Chondrocyte (in vitro differentiated cells): ENCODE measurements at regions not wholly inside any gene's neighbourhood (a gene's known extent, or its start where the extent isn't known, plus 50 kb on each side); places are given as distances from the start of the nearest gene placed in this dataset.
A peak's percentile ranks its signal among the peaks of the same experiment; 100 is the strongest.

Experiments
- DNase-seq: peaks from one replicate; pipeline ENCODE4 v3.0.0; 2021; ENCODE audit warnings: mixed read lengths, low spot score
- H3K27ac Mint-ChIP-seq: one replicate; pipeline ENCODE4 v1.8.0; 2021; ENCODE audit warnings: mild to moderate bottlenecking, moderate library complexity, mixed read lengths; ENCODE audit not compliant: unreplicated experiment
- H3K27me3 Mint-ChIP-seq: 2 replicates; pipeline ENCODE4 v1.8.0; 2021; ENCODE audit warnings: low read depth, mixed read lengths
- H3K36me3 Mint-ChIP-seq: 2 replicates; pipeline ENCODE4 v1.8.0; 2021; ENCODE audit warnings: low read depth, mixed read lengths
- H3K4me1 Mint-ChIP-seq: 2 replicates; pipeline ENCODE4 v1.8.0; 2021; ENCODE audit warnings: low read depth, mild to moderate bottlenecking, mixed read lengths
- H3K4me3 Mint-ChIP-seq: one replicate; pipeline ENCODE4 v1.8.0; 2021; ENCODE audit warnings: mild to moderate bottlenecking, moderate library complexity, mixed read lengths; ENCODE audit not compliant: unreplicated experiment
- H3K9me3 Mint-ChIP-seq: 2 replicates; pipeline ENCODE4 v1.8.0; 2021; ENCODE audit warnings: low read depth, mixed read lengths
- CTCF ChIP-seq: fragments of 200-600 bp; sonication (generic); IDR thresholded peaks from 2 replicates; pipeline ENCODE4 v1.5.0; 2021; ENCODE audit warnings: antibody characterized with exemption, mild to moderate bottlenecking, moderate library complexity

- no peak for DNase-seq
- Mint-ChIP-seq H3K9me3 (peaks cover 6% of the 10 kb centered on the region), H3K36me3 (no peaks in the 10 kb centered on the region), H3K4me1 (no peaks in the 10 kb centered on the region), H3K4me3 (no peak overlapping the region), H3K27ac (no peak overlapping the region), H3K27me3 (peaks cover 2% of the 10 kb centered on the region)
- TF ChIP-seq CTCF = no peak
These were observed 254.3 kb upstream of the PRR20A start for GRCh38 chr13:56886398-56886797.

- H3K27ac Mint-ChIP-seq = no peak overlapping the region
- H3K9me3 Mint-ChIP-seq = no peaks in the 10 kb centered on the region
- peaks cover 2% of the 10 kb centered on the region for H3K27me3 Mint-ChIP-seq
- no peaks in the 10 kb centered on the region for H3K4me1 Mint-ChIP-seq
- TF ChIP-seq CTCF = no peak
- no peak overlapping the region for H3K4me3 Mint-ChIP-seq
- DNase-seq = no peak
- no peaks in the 10 kb centered on the region for H3K36me3 Mint-ChIP-seq
These were observed 252.3 kb upstream of the PRR20A start for GRCh38 chr13:56888455-56888854.

- H3K27me3 Mint-ChIP-seq = peaks cover 2% of the 10 kb centered on the region
- no peak for TF ChIP-seq CTCF
- H3K4me1 Mint-ChIP-seq = no peaks in the 10 kb centered on the region
- no peak overlapping the region for H3K27ac Mint-ChIP-seq
- H3K4me3 Mint-ChIP-seq = no peak overlapping the region
- no peak for DNase-seq
- no peaks in the 10 kb centered on the region for H3K36me3 Mint-ChIP-seq
- H3K9me3 Mint-ChIP-seq = no peaks in the 10 kb centered on the region
These were observed 246.9 kb upstream of the PRR20A start for GRCh38 chr13:56893843-56894242.

GRCh38 chr13:56900549-56901279, 240.0 kb upstream of the PRR20A start:
- Mint-ChIP-seq H3K4me1 (no peaks in the 10 kb centered on the region), H3K27ac (no peak overlapping the region), H3K9me3 (no peaks in the 10 kb centered on the region), H3K4me3 (no peak overlapping the region), H3K27me3 (no peaks in the 10 kb centered on the region), H3K36me3 (no peaks in the 10 kb centered on the region)
- peak; percentile 70 for DNase-seq
- no peak for TF ChIP-seq CTCF

GRCh38 chr13:56902276-56902675, 238.4 kb upstream of the PRR20A start:
- Mint-ChIP-seq H3K36me3 (no peaks in the 10 kb centered on the region), H3K4me3 (no peak overlapping the region), H3K27me3 (no peaks in the 10 kb centered on the region), H3K27ac (no peak overlapping the region), H3K9me3 (no peaks in the 10 kb centered on the region), H3K4me1 (no peaks in the 10 kb centered on the region)
- TF ChIP-seq CTCF = no peak
- DNase-seq = no peak
